ENCODE measurements at regions not wholly inside any gene's neighbourhood (a gene's known extent, or its start where the extent isn't known, plus 50 kb on each side); places are given as distances from the start of the nearest gene placed in this dataset.

DNA sequence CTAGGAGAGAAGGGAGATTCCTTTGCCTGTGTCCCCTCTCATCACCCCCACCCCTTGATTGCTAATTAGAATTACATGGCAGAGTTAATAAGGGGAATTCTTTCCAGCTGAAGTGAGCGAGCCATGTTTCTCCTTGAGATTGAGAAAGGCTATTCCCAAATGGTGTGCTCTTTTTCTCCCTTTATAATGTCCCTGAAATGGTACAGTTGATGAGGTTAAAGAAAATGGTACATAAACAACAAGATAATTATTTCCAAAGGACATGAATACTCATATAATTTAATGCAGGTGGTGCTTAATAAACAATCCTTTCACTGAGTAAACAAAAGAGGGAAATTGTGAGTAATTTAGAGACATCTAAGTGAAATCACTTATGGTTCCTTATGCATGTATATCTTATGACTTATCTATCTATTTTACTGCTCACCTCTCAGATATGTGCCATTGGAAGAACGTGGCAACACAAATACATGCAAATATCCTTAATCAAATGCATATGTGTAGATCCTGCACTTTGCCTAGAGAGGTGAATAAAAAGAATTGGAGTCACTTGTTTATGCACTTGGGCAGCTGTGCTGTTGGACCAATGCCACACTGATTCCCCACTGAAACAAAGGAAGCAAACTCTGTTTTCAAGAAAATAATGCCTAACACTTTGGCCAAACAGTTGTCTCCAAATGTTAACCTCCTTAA lies 106.6 kb upstream of the WDR44 start (continued):
- TF ChIP-seq, protein P1, sequence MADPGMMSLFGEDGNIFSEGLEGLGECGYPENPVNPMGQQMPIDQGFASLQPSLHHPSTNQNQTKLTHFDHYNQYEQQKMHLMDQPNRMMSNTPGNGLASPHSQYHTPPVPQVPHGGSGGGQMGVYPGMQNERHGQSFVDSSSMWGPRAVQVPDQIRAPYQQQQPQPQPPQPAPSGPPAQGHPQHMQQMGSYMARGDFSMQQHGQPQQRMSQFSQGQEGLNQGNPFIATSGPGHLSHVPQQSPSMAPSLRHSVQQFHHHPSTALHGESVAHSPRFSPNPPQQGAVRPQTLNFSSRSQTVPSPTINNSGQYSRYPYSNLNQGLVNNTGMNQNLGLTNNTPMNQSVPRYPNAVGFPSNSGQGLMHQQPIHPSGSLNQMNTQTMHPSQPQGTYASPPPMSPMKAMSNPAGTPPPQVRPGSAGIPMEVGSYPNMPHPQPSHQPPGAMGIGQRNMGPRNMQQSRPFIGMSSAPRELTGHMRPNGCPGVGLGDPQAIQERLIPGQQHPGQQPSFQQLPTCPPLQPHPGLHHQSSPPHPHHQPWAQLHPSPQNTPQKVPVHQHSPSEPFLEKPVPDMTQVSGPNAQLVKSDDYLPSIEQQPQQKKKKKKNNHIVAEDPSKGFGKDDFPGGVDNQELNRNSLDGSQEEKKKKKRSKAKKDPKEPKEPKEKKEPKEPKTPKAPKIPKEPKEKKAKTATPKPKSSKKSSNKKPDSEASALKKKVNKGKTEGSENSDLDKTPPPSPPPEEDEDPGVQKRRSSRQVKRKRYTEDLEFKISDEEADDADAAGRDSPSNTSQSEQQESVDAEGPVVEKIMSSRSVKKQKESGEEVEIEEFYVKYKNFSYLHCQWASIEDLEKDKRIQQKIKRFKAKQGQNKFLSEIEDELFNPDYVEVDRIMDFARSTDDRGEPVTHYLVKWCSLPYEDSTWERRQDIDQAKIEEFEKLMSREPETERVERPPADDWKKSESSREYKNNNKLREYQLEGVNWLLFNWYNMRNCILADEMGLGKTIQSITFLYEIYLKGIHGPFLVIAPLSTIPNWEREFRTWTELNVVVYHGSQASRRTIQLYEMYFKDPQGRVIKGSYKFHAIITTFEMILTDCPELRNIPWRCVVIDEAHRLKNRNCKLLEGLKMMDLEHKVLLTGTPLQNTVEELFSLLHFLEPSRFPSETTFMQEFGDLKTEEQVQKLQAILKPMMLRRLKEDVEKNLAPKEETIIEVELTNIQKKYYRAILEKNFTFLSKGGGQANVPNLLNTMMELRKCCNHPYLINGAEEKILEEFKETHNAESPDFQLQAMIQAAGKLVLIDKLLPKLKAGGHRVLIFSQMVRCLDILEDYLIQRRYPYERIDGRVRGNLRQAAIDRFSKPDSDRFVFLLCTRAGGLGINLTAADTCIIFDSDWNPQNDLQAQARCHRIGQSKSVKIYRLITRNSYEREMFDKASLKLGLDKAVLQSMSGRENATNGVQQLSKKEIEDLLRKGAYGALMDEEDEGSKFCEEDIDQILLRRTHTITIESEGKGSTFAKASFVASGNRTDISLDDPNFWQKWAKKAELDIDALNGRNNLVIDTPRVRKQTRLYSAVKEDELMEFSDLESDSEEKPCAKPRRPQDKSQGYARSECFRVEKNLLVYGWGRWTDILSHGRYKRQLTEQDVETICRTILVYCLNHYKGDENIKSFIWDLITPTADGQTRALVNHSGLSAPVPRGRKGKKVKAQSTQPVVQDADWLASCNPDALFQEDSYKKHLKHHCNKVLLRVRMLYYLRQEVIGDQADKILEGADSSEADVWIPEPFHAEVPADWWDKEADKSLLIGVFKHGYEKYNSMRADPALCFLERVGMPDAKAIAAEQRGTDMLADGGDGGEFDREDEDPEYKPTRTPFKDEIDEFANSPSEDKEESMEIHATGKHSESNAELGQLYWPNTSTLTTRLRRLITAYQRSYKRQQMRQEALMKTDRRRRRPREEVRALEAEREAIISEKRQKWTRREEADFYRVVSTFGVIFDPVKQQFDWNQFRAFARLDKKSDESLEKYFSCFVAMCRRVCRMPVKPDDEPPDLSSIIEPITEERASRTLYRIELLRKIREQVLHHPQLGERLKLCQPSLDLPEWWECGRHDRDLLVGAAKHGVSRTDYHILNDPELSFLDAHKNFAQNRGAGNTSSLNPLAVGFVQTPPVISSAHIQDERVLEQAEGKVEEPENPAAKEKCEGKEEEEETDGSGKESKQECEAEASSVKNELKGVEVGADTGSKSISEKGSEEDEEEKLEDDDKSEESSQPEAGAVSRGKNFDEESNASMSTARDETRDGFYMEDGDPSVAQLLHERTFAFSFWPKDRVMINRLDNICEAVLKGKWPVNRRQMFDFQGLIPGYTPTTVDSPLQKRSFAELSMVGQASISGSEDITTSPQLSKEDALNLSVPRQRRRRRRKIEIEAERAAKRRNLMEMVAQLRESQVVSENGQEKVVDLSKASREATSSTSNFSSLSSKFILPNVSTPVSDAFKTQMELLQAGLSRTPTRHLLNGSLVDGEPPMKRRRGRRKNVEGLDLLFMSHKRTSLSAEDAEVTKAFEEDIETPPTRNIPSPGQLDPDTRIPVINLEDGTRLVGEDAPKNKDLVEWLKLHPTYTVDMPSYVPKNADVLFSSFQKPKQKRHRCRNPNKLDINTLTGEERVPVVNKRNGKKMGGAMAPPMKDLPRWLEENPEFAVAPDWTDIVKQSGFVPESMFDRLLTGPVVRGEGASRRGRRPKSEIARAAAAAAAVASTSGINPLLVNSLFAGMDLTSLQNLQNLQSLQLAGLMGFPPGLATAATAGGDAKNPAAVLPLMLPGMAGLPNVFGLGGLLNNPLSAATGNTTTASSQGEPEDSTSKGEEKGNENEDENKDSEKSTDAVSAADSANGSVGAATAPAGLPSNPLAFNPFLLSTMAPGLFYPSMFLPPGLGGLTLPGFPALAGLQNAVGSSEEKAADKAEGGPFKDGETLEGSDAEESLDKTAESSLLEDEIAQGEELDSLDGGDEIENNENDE (IDR thresholded peaks at IDR 0.05; ENCODE audit: insufficient replicate concordance, low read length): no peak
- TF ChIP-seq GABPA (IDR thresholded peaks at IDR 0.05; ENCODE audit: borderline replicate concordance, insufficient read depth, low read length) (no peak), CHD2 (IDR thresholded peaks at IDR 0.05; ENCODE audit: low read length) (no peak), HDAC2 (IDR thresholded peaks at IDR 0.05; ENCODE audit: borderline replicate concordance in 1 of 2, low read depth in 2 of 2, low read length in 2 of 2) (no peak), CBX8 (IDR thresholded peaks at IDR 0.05; ENCODE audit: borderline replicate concordance, low read depth, low read length) (no peak), POLR2A (IDR thresholded peaks at IDR 0.05; ENCODE audit: control extremely low read depth in 1 of 2, low read depth in 2 of 2, low read length in 2 of 2) (no peak), EGR1 (IDR thresholded peaks at IDR 0.05; ENCODE audit: borderline replicate concordance, low read depth, low read length) (no peak), CREB1 (IDR thresholded peaks at IDR 0.05) (no peak), CEBPB (IDR thresholded peaks at IDR 0.05; ENCODE audit: low read depth, low read length) (no peak)

All from H1 (cell line).